ENCODE measurements at regions not wholly inside any gene's neighbourhood (a gene's known extent, or its start where the extent isn't known, plus 50 kb on each side); places are given as distances from the start of the nearest gene placed in this dataset.

DNA sequence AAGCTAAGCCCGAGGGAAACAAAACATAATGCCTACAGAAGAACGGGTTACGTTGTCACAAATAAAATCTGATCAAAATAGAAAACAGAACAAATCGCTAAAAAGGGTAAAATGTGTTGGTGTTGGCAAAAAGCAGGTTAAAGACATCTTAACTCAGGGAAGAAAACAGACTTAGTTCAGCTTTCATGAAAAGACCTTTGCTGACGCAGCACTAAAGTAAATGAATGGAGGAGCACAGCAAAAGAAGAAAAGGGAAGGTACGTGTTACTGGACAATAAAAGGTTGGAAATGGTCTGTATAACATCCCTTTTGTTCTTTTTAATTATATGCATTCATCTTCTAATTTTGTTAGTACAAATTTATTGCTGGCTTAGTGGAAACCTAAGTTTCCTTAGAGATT lies 117.4 kb upstream of the DSEL start:
- H3K27me3 Mint-ChIP-seq = no peaks in the 10 kb centered on the region
- no peaks in the 10 kb centered on the region for H3K36me3 Mint-ChIP-seq
- H3K4me1 Mint-ChIP-seq = no peaks in the 10 kb centered on the region
- no peak overlapping the region for H3K27ac Mint-ChIP-seq
- DNase-seq = no peak
- no peak overlapping the region for H3K4me3 Mint-ChIP-seq
- no peaks in the 10 kb centered on the region for H3K9me3 Mint-ChIP-seq

DNA sequence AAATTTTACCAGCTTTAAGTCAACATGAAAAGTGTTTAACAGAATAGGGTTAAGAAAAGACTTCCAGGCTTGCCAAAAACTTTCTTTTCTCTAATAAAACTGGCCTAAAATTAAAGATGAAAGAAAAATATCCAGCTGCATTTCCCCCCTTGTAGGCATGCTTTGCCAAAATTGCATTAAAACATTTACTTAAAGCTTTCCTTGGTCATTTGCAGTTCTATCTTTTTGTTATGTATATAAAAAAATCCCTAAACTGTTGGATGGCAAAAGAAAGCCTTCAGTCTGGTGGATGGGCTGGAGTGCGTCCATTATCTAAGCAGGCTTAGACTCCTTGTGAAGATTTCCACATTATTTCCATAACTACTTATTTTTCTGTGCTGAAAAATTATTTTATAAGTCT lies 105.4 kb upstream of the DSEL start:
- Mint-ChIP-seq H3K27me3 (no peaks in the 10 kb centered on the region), H3K27ac (no peak overlapping the region), H3K9me3 (no peaks in the 10 kb centered on the region), H3K36me3 (no peaks in the 10 kb centered on the region), H3K4me3 (no peak overlapping the region), H3K4me1 (no peaks in the 10 kb centered on the region)
- no peak for DNase-seq

DNA sequence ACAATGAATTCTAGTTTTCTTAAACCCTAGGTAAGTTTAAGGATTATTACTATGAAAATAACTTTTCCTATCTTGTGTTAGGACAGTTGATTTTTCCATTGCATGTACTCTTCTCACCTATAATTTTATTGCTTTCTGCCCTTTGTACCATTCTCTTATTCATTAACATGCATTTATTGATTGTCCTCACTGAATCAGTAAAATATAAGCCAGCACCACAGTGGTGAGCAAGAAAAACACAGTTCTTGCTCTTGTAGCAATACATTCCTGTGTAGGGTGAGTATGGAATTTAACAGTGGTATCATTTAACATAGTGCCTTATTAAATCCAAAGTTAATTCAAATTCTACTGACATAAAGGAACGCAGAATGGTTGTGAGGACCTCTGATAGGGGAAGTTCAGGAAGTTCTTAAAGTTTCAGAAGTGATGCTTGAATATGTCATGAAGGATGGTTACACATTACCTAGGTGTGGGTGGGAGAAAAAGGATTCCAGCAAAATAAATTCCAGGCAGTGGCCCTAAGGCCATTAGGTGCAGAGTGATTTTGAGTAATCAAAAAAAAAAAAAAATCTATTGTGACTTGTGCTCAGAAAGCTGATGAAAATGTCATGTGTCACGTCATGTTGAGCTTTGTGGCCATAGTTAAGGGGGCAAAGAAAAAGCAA lies 104.7 kb upstream of the DSEL start:
- DNase-seq = no peak
- H3K4me1 Mint-ChIP-seq = no peaks in the 10 kb centered on the region
- H3K4me3 Mint-ChIP-seq = no peak overlapping the region
- H3K36me3 Mint-ChIP-seq = no peaks in the 10 kb centered on the region
- H3K27ac Mint-ChIP-seq = no peak overlapping the region
- no peaks in the 10 kb centered on the region for H3K27me3 Mint-ChIP-seq
- H3K9me3 Mint-ChIP-seq = no peaks in the 10 kb centered on the region

DNA sequence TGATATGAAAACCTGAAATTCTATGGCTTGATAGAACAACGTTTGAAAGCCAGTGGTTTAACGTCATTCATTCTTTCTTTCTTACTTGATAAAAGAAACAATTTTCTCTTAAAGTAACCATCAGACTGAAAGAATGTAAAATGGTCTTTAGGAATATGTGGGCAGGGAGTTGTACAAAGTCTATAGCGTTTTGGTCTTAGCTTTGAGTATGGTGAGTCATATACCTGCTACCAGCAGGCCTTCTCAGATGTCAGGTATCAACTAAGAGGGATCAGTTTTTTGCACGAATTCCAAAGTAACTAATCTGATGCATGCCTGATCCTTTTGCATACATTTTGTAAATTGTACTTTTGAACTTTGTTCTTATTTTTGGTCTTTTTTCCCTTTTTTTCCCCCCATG lies 101.5 kb upstream of the DSEL start:
- H3K9me3 Mint-ChIP-seq = no peaks in the 10 kb centered on the region
- H3K27me3 Mint-ChIP-seq = no peaks in the 10 kb centered on the region
- no peak for DNase-seq
- H3K4me3 Mint-ChIP-seq = no peak overlapping the region
- H3K4me1 Mint-ChIP-seq = no peaks in the 10 kb centered on the region
- H3K36me3 Mint-ChIP-seq = no peaks in the 10 kb centered on the region
- H3K27ac Mint-ChIP-seq = no peak overlapping the region

DNA sequence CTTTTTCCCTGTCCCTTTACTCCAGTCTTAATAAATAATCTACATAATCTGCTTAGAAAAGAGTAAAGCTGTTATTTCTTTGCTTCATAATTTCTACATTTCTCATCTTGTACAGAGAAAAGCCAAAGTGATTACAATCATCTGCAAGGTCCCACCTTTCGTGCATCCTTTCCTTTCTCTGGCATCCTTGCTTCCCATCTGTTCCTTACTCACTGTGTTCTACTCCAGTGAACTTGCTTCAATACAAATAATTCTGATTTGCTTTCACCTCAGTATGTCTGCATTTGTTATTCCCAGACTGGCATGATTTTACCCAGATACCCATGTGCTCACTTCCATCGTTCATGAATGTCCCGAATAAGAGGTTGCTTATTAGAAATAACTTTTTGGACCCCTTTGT lies 99.4 kb upstream of the DSEL start:
- Mint-ChIP-seq H3K27me3 (no peaks in the 10 kb centered on the region), H3K36me3 (no peaks in the 10 kb centered on the region), H3K27ac (no peak overlapping the region), H3K9me3 (no peaks in the 10 kb centered on the region), H3K4me3 (no peak overlapping the region), H3K4me1 (no peaks in the 10 kb centered on the region)
- no peak for DNase-seq

GRCh38 chr18:67613731-67614130 lies 97.2 kb upstream of the DSEL start:
- H3K27me3 Mint-ChIP-seq = no peaks in the 10 kb centered on the region
- no peak overlapping the region for H3K4me3 Mint-ChIP-seq
- DNase-seq = no peak
- H3K4me1 Mint-ChIP-seq = no peaks in the 10 kb centered on the region
- H3K36me3 Mint-ChIP-seq = no peaks in the 10 kb centered on the region
- H3K9me3 Mint-ChIP-seq = no peaks in the 10 kb centered on the region
- H3K27ac Mint-ChIP-seq = no peak overlapping the region

DNA sequence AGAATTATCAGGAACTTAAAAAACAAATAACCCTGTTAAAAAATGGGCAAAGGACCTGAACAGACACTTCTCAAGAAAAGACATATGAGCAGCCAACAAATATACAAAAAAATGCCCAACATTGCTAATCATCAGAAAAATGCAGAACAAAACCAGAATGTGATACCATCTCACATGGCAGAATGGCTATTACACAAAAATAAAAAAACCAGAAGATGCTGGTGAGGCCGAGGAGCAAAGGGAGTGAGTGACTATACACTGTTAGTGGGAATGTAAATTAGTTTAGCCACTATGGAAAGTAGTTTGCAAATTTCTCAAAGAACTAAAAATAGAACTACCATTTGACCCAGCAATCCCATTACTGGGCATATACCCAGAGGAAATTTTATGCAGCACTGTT lies 95.8 kb upstream of the DSEL start:
- no peak overlapping the region for H3K4me3 Mint-ChIP-seq
- H3K4me1 Mint-ChIP-seq = no peaks in the 10 kb centered on the region
- H3K9me3 Mint-ChIP-seq = no peaks in the 10 kb centered on the region
- no peaks in the 10 kb centered on the region for H3K27me3 Mint-ChIP-seq
- H3K27ac Mint-ChIP-seq = no peak overlapping the region
- H3K36me3 Mint-ChIP-seq = no peaks in the 10 kb centered on the region
- no peak for DNase-seq

- H3K27ac Mint-ChIP-seq = no peak overlapping the region
Observed at GRCh38 chr18:67608615-67609273, 92.2 kb upstream of the DSEL start.

DNA sequence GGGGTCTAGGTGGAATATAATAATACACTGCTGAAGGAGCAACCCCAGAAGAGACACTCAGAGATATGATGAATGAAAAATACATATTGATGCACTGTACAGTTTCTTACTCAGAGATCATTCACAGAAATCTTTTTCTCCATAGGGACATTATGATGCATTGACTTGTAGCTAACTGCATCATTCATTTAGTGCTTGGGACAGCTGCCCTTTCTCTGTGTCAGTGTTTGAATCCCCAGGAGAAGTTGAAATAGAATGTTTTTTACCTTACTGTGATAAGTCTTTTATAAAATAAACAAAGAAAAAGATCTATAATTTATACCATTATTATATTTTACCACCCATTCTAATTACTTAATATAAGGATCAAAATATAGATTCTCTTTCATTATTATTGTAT lies 91.7 kb upstream of the DSEL start:
- DNase-seq = no peak
- Mint-ChIP-seq H3K4me1 (no peaks in the 10 kb centered on the region), H3K36me3 (no peaks in the 10 kb centered on the region), H3K4me3 (no peak overlapping the region), H3K27ac (no peak overlapping the region), H3K27me3 (no peaks in the 10 kb centered on the region), H3K9me3 (peaks cover 2% of the 10 kb centered on the region)

More at GRCh38 chr18:67608615-67609273, 92.2 kb upstream of the DSEL start:
- Mint-ChIP-seq H3K36me3 (no peaks in the 10 kb centered on the region), H3K4me1 (no peaks in the 10 kb centered on the region), H3K27me3 (no peaks in the 10 kb centered on the region), H3K4me3 (no peak overlapping the region), H3K9me3 (peaks cover 2% of the 10 kb centered on the region)
- no peak for DNase-seq

- H3K27me3 Mint-ChIP-seq = peaks cover 1% of the 10 kb centered on the region
- H3K4me3 Mint-ChIP-seq = no peak overlapping the region
- no peaks in the 10 kb centered on the region for H3K4me1 Mint-ChIP-seq
Observed at GRCh38 chr18:67600181-67601180, 84.0 kb upstream of the DSEL start.

GRCh38 chr18:67599277-67599676 lies 82.8 kb upstream of the DSEL start:
- no peak overlapping the region for H3K27ac Mint-ChIP-seq
- H3K36me3 Mint-ChIP-seq = no peaks in the 10 kb centered on the region
- peaks cover 4% of the 10 kb centered on the region for H3K27me3 Mint-ChIP-seq
- H3K9me3 Mint-ChIP-seq = peaks cover 5% of the 10 kb centered on the region
- no peak overlapping the region for H3K4me3 Mint-ChIP-seq
- H3K4me1 Mint-ChIP-seq = no peaks in the 10 kb centered on the region
- no peak for DNase-seq

More at GRCh38 chr18:67600181-67601180, 84.0 kb upstream of the DSEL start:
- peaks cover 5% of the 10 kb centered on the region for H3K9me3 Mint-ChIP-seq
- H3K27ac Mint-ChIP-seq = no peak overlapping the region
- no peaks in the 10 kb centered on the region for H3K36me3 Mint-ChIP-seq
- DNase-seq = no peak

DNA sequence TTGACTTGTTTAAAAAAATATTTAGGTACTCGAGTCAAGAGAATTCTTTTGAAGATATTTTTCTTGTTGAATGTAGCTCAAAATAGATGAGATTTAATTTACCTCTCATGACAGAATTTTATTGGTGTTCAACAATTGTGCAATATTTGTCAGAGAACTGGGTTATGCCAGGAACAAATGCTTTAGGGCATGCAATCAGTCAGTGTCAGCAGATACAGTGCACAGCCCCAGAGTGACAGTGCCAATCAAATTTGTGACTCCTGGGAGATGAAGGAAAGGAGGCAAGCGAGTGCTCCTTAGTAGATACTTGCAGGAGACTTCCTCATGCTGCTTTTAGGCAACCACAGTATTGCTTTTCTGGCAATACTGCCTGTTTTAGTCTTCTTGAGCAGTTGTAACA lies 81.2 kb upstream of the DSEL start:
- no peak for DNase-seq
- H3K36me3 Mint-ChIP-seq = no peaks in the 10 kb centered on the region
- no peaks in the 10 kb centered on the region for H3K4me1 Mint-ChIP-seq
- no peak overlapping the region for H3K27ac Mint-ChIP-seq
- H3K4me3 Mint-ChIP-seq = no peak overlapping the region
- H3K9me3 Mint-ChIP-seq = peaks cover 4% of the 10 kb centered on the region
- H3K27me3 Mint-ChIP-seq = peaks cover 4% of the 10 kb centered on the region

DNA sequence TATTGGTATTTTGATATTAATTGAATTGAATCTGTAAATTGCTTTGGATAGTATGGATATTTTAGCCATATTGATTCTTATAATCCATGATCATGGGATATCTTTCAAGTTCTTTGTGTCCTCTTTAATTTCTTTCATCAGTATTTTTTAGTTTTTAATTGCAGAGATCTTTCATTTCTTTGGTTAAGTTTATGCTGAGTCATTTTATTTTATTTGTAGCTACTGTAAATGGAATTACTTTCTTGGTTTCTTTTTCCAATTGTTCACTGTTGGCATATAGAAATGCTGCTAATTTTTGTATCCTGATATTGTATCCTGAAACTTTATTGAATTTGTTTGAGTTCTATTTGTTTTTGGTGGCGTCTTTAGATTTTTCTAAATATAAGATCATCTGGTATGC lies 79.5 kb upstream of the DSEL start:
- peaks cover 4% of the 10 kb centered on the region for H3K27me3 Mint-ChIP-seq
- no peaks in the 10 kb centered on the region for H3K4me1 Mint-ChIP-seq
- peaks cover 4% of the 10 kb centered on the region for H3K9me3 Mint-ChIP-seq
- no peaks in the 10 kb centered on the region for H3K36me3 Mint-ChIP-seq
- H3K27ac Mint-ChIP-seq = no peak overlapping the region
- no peak overlapping the region for H3K4me3 Mint-ChIP-seq
- no peak for DNase-seq

- Mint-ChIP-seq H3K27me3 (peaks cover 4% of the 10 kb centered on the region), H3K36me3 (no peaks in the 10 kb centered on the region), H3K9me3 (peaks cover 3% of the 10 kb centered on the region), H3K4me1 (no peaks in the 10 kb centered on the region), H3K27ac (no peak overlapping the region), H3K4me3 (no peak overlapping the region)
- DNase-seq = no peak
Observed at GRCh38 chr18:67590571-67591141, 74.1 kb upstream of the DSEL start.

DNA sequence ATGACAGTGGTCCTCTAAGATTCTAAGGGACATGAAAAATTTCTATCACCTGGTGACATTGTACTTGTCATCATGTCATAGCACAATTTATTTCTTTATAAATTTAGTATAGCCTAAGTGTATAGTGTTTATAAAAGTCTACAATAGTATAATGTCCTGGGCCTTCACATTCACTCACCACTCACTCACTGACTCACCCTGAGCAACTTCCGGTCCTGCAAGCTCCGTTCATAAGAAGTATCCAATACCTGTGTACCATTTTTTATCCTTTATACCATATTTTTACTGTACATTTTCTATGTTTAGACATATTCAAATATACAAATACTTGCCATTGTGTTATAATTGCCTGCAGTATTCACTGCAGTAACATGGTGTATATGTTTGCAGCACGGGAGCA lies 72.8 kb upstream of the DSEL start:
- no peak overlapping the region for H3K27ac Mint-ChIP-seq
- no peak overlapping the region for H3K4me3 Mint-ChIP-seq
- no peaks in the 10 kb centered on the region for H3K4me1 Mint-ChIP-seq
- no peaks in the 10 kb centered on the region for H3K27me3 Mint-ChIP-seq
- no peaks in the 10 kb centered on the region for H3K9me3 Mint-ChIP-seq
- H3K36me3 Mint-ChIP-seq = no peaks in the 10 kb centered on the region
- no peak for DNase-seq
